NCI-H748 treated with DMSO at 0.1 percent for 48 hours (cell line): ENCODE measurements at regions not wholly inside any gene's neighbourhood (a gene's known extent, or its start where the extent isn't known, plus 50 kb on each side); places are given as distances from the start of the nearest gene placed in this dataset.
"Not testable (repeated sequence)": the region's sequence is repeated elsewhere in the genome, so short reads cannot be mapped to it uniquely, and the experiment has no call there.

Experiments used
- DNase-seq: peaks from one replicate; lab custom pipeline; 2025; lab: John Stamatoyannopoulos, UW

GRCh38 chr12:9308745-9309144 is 100.5 kb upstream of the PZP start:
- not testable (repeated sequence) for DNase-seq

- not testable (repeated sequence) for DNase-seq
Observed at GRCh38 chr12:9308163-9308562, 100.0 kb upstream of the PZP start.

DNA sequence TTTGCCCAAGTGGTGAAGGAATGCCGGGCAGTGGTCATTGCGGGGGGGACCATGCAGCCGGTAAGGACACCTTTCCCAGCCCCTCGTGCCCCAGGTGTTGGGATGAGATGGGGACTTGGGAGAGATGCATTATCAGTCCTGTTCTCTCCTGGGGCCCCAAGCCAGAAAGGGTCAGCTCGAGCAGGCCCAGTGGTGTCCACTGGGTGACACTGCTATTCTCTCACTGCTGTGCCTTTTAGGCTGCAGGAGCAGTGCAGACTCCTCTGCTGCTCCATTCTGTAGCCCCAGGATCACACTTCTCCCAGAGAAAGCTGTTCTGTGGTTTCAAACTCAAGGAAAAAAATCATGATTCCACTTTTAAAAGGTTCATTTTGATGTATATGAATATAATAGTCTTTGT is 99.1 kb upstream of the PZP start:
- not testable (repeated sequence) for DNase-seq

DNA sequence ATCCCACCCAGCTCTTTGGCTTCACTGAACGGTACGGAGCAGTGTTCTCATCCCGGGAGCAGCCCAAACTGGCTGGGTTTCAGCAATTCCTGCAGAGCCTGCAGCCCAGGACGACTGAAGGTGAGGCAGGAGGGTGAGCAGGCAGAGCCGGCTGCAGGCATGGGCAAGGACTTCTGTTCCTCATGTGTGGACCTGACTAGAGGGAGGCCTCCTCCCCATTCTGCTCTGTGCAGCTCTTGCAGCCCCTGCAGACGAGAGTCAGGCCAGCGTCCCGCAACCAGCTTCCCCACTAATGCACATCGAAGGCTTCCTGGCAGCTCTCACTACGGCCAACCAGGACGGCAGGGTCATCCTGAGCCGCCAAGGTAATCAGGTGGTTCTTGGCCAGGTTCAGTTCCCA is 97.8 kb upstream of the PZP start:
- DNase-seq = not testable (repeated sequence)

DNA sequence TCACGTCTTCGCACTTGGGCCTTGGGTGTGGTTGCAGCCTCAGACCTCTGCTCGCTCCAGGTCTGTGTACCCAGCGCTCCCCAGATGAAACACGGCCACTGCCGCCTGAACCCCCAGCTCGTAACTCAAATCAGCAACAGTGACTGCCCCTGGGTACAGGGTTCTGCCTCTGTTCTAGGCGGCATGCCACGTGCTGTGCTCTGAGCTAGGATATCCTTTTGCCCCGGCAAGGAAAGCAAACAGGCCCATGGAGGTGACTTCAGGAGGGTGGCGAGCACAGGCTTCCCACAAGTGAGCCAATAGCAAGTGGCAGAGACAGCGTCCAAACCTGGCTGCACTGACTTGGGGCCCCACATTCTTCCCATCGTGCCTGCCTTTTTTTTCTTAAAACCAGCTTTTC is 96.3 kb upstream of the PZP start:
- not testable (repeated sequence) for DNase-seq

DNA sequence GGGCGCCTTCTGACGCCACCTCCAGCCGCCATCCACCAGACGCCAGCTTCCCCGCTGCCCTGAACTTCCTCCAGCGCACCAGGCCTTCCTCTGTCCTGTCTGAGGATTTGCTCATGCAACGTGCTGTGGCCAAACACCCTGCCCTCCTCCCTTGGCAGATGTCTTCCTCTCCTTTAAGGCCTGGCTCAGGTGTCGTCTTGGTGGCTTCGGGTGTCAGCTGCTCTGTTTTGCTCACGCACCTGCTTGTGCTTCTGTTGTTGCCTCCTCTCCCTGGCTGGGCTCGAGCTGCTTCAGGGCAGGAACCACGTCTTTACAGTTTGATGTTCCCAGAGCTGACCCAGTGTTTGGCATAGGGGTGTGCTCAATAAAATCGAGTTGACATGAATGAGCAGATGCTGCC is 87.7 kb upstream of the PZP start:
- not testable (repeated sequence) for DNase-seq

DNA sequence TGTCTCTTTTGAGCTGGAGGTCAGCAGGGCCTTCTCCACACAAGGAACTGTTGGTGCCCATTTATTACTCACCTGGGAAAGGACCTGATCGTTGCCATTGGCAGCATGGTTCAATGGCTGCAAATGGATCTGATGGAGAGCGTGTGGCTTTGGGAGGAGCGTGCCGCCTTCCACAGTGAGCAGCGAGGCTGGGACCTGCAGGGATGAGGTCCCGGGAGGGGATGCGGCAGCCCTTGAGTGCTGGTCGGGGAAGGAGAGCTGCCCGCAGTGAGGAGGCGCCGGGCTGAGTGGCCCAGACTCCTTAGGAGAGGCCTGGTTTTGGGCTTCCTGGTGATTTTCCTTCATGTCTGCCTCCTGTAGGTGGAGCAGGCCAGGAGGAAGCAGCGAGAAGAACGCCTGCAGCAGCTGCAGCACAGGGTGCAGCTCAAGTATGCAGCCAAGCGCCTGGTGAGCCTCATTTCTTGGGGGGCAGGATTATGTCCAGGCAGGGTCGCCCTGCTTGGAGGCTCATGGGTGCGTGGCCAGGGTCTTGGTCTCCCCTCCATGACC is 86.0 kb upstream of the PZP start:
- DNase-seq = not testable (repeated sequence)

- not testable (repeated sequence) for DNase-seq
Observed at GRCh38 chr12:9293391-9293790, 85.2 kb upstream of the PZP start.

DNA sequence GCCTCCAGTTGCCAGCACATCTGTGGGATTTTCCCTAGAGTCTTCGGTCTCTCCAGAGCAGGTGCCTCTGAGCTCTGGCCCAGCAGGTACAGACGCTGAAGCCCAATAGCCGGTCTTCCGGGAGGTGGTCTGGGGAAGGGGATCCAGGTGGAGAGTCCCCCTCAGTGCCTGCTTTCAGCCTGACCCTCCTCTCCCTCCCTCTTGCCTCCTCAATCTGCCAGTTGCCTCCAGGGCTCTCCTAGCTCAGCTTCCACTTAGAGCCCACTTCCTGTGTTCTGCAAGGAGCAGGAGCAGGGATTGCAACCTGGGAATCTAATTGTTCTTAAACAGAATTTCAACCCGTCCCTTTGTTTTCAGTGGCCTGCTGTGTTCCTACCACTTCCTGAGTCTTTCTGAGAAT is 81.8 kb upstream of the PZP start:
- DNase-seq = not testable (repeated sequence)

- DNase-seq = not testable (repeated sequence)
Observed at GRCh38 chr12:9284724-9285123, 76.5 kb upstream of the PZP start.

DNA sequence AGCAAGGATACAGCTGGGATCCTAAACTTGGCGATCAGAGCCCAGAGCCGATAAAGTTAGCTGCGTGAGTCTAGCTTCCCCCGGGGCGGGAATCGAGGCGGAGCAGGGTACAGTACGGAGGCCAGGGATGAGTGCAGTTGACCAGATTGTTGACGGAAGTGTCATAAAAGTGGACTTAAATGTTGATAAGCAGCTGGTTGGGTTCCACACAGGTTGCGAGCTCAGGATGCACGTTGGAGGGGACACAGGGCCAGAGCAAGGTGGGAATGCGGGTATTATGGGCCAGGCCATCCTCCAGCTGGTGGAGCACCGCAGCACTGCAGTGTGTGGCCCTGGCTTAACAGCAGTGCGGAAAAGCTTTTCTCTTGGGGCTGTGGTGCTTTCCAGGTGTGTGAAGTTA is 76.0 kb upstream of the PZP start:
- DNase-seq = not testable (repeated sequence)

- DNase-seq = not testable (repeated sequence)
Observed at GRCh38 chr12:9283346-9284095, 75.3 kb upstream of the PZP start.

GRCh38 chr12:9276990-9277389 is 68.8 kb upstream of the PZP start:
- no peak for DNase-seq

- DNase-seq = no peak
Observed at GRCh38 chr12:9273276-9273675, 65.1 kb upstream of the PZP start.

DNA sequence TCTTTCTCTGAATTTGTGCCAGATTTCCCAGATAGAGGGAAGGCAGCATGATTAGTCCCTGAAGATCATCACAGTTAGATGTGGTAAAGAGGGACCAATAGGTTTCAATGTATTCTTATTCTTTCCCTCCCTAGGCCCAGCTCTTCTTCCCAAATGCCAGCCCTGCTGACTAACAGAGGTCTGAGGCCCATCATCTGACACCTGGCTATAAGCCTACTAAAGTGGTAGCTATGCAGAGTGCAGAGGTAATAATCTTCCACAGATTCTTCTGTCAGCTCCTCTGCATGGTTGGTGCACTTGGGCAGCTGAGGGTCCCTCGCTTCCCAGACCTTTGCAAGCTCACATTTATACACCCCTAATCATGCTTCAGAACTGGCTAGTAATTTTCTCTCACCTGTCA is 63.7 kb upstream of the PZP start:
- DNase-seq = no peak

GRCh38 chr12:9264546-9264945 is 56.4 kb upstream of the PZP start:
- no peak for DNase-seq

- DNase-seq = no peak
Observed at GRCh38 chr12:9260931-9261330, 52.7 kb upstream of the PZP start.

DNA sequence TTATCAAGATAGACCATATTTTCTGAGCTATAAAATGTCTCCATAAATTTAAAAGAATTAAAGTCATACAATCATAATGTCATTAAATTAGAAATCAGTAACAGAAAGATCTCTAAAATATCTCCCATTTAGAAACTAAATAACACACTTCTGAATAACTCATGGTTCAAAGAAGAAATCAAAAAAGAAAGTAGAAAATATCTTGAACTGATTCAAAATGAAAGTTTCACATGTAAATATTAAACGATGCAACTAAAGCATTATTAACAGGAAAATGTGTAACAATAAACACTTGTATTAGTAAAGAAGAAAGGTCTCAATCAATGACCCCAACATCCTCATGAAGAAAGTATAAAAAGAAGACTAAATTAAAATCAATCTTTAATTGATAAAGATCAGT is 50.5 kb upstream of the PZP start:
- no peak for DNase-seq
